ENCODE measurements at regions not wholly inside any gene's neighbourhood (a gene's known extent, or its start where the extent isn't known, plus 50 kb on each side); places are given as distances from the start of the nearest gene placed in this dataset.

GRCh38 chr7:29657288-29657687 lies 93.7 kb downstream of the PRR15 start:
- TF ChIP-seq POLR2AphosphoS5 (IDR thresholded peaks at IDR 0.05; ENCODE audit: low read depth, low read length) (no peak), TAF1 (IDR thresholded peaks at IDR 0.05; ENCODE audit: low read depth, low read length) (no peak), SPI1 (IDR thresholded peaks at IDR 0.05; ENCODE audit: low read depth, low read length) (no peak)
